ENCODE measurements at regions not wholly inside any gene's neighbourhood (a gene's known extent, or its start where the extent isn't known, plus 50 kb on each side); places are given as distances from the start of the nearest gene placed in this dataset.

GRCh38 chr1:65512383-65512782 lies 91.9 kb downstream of the LEPR start:
- Mint-ChIP-seq H3K27ac (no peak overlapping the region), H3K9me3 (no peaks in the 10 kb centered on the region), H3K4me3 (no peak overlapping the region), H3K27me3 (ENCODE audit: low read depth) (peaks cover 2% of the 10 kb centered on the region), H3K4me1 (ENCODE audit: low read depth) (no peaks in the 10 kb centered on the region), H3K36me3 (ENCODE audit: low read depth) (no peaks in the 10 kb centered on the region)
- no peak for DNase-seq (ENCODE audit: low spot score)

GRCh38 chr1:65512967-65513780 lies 92.7 kb downstream of the LEPR start:
- Mint-ChIP-seq H3K4me3 (no peak overlapping the region), H3K36me3 (ENCODE audit: low read depth) (no peaks in the 10 kb centered on the region), H3K9me3 (no peaks in the 10 kb centered on the region), H3K4me1 (ENCODE audit: low read depth) (no peaks in the 10 kb centered on the region), H3K27me3 (ENCODE audit: low read depth) (peaks cover 2% of the 10 kb centered on the region), H3K27ac (no peak overlapping the region)
- DNase-seq (ENCODE audit: low spot score) = no peak

DNA sequence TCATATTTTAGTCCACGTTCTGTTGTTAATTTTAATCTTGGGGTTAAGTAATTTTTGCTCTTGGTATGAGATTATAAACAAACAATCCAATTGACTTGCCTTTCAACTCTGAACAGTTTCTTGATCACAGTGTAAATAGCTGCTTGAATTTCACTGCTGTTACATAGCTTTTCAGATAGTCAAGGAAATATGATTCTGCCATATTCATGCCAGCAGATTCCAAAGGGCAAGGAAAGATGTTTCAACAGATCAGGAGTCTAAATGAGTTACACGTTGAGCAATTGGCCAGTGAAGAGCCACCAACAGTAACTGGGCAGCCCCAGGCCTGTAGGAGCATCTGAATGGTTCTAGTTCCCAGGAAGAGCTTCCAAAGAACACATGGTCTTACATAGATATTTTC lies 93.6 kb downstream of the LEPR start:
- Mint-ChIP-seq H3K4me1 (ENCODE audit: low read depth) (no peaks in the 10 kb centered on the region), H3K27me3 (ENCODE audit: low read depth) (peaks cover 2% of the 10 kb centered on the region), H3K9me3 (no peaks in the 10 kb centered on the region), H3K36me3 (ENCODE audit: low read depth) (no peaks in the 10 kb centered on the region), H3K27ac (no peak overlapping the region), H3K4me3 (no peak overlapping the region)
- no peak for DNase-seq (ENCODE audit: low spot score)

DNA sequence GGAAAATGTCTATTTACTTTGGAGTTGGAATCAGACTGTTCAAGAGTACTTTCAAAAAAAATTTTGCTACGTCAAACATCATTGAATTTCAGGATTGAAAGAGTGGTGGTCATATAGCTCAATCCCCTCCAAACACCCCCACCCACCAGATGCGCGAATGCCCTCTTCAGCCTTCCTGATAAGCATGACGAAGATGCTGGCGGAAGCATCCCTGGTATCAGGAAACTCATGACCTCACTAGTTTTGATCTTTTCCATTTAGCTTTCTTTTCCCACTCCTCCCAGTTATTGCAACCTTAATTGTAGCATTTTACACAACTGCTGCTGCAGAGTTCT lies 104.4 kb downstream of the LEPR start:
- H3K36me3 Mint-ChIP-seq (ENCODE audit: low read depth) = no peaks in the 10 kb centered on the region
- no peak overlapping the region for H3K27ac Mint-ChIP-seq
- H3K4me1 Mint-ChIP-seq (ENCODE audit: low read depth) = peaks cover 2% of the 10 kb centered on the region
- DNase-seq (ENCODE audit: low spot score) = no peak
- no peaks in the 10 kb centered on the region for H3K9me3 Mint-ChIP-seq
- H3K4me3 Mint-ChIP-seq = no peak overlapping the region
- peaks cover 41% of the 10 kb centered on the region for H3K27me3 Mint-ChIP-seq (ENCODE audit: low read depth)

GRCh38 chr1:65525266-65526048 lies 105.0 kb downstream of the LEPR start:
- no peaks in the 10 kb centered on the region for H3K36me3 Mint-ChIP-seq (ENCODE audit: low read depth)
- no peaks in the 10 kb centered on the region for H3K9me3 Mint-ChIP-seq
- no peak for DNase-seq (ENCODE audit: low spot score)
- peaks cover 41% of the 10 kb centered on the region for H3K27me3 Mint-ChIP-seq (ENCODE audit: low read depth)
- H3K27ac Mint-ChIP-seq = no peak overlapping the region
- no peak overlapping the region for H3K4me3 Mint-ChIP-seq
- peaks cover 2% of the 10 kb centered on the region for H3K4me1 Mint-ChIP-seq (ENCODE audit: low read depth)

GRCh38 chr1:65526049-65526556 lies 105.6 kb downstream of the LEPR start:
- peaks cover 2% of the 10 kb centered on the region for H3K4me1 Mint-ChIP-seq (ENCODE audit: low read depth)
- no peaks in the 10 kb centered on the region for H3K36me3 Mint-ChIP-seq (ENCODE audit: low read depth)
- no peaks in the 10 kb centered on the region for H3K9me3 Mint-ChIP-seq
- DNase-seq (ENCODE audit: low spot score) = no peak
- peaks cover 41% of the 10 kb centered on the region for H3K27me3 Mint-ChIP-seq (ENCODE audit: low read depth)
- H3K4me3 Mint-ChIP-seq = no peak overlapping the region
- H3K27ac Mint-ChIP-seq = no peak overlapping the region

DNA sequence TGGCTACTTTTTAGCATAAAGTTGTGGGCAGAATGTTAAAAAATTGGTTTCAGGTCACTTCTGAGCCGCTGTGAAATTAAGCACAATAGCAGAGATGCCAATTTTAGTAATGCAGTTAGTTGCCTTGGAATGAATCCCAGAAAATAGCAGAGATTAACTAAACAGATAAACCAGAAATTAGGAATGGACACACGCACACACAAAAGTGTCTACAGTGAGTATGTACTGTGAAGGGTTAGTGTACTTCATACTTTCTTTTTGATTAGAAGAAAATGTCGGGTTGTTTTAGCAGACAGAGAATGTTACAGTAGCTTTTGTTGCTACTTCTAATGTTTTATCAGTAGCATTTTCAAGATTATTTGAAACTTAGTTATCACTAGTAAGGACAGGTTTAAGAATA lies 106.7 kb downstream of the LEPR start:
- no peak overlapping the region for H3K4me3 Mint-ChIP-seq
- peaks cover 40% of the 10 kb centered on the region for H3K27me3 Mint-ChIP-seq (ENCODE audit: low read depth)
- H3K36me3 Mint-ChIP-seq (ENCODE audit: low read depth) = no peaks in the 10 kb centered on the region
- no peaks in the 10 kb centered on the region for H3K9me3 Mint-ChIP-seq
- H3K27ac Mint-ChIP-seq = no peak overlapping the region
- H3K4me1 Mint-ChIP-seq (ENCODE audit: low read depth) = peaks cover 2% of the 10 kb centered on the region
- no peak for DNase-seq (ENCODE audit: low spot score)

DNA sequence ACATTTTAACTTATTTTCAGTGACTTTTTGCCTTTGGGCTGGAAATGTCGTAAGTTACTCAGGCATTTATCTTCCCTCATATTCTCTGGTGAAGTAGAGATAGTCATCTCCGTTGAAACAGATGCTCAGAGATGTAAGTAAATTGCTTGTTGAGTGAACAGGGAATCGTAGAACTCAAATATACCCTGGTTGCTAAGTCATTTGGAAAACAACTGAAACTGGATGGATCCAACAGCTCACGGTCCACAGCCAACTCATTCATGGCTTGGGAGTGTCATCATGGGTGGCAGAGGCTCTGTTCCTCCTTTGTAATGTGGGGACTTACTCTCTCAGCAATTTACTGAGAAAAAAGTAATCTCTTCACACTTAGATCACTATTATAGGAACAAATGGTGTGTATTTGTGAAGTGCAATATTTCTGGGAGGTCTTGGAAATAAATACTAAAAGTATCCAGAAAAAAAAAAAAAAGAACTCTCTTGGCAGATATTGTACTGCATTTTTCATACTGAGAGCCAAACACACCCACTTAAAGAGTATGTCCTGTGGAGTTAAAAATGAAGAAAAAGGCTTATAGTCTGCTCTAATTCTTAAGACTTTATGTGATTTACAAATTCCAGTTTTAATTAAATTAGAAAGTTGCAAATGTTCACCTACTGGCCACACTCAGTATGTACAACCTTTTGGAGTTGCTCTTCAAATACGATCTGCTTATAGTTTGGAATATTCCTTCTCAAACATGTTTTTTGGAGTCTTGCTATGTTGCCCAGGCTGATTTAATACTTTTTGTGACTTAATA lies 107.4 kb downstream of the LEPR start:
- Mint-ChIP-seq H3K4me1 (ENCODE audit: low read depth) (peaks cover 2% of the 10 kb centered on the region), H3K9me3 (no peaks in the 10 kb centered on the region), H3K27ac (no peak overlapping the region), H3K27me3 (ENCODE audit: low read depth) (peaks cover 38% of the 10 kb centered on the region), H3K36me3 (ENCODE audit: low read depth) (no peaks in the 10 kb centered on the region), H3K4me3 (no peak overlapping the region)
- no peak for DNase-seq (ENCODE audit: low spot score)

GRCh38 chr1:65531972-65532570 lies 111.6 kb downstream of the LEPR start:
- no peaks in the 10 kb centered on the region for H3K4me1 Mint-ChIP-seq (ENCODE audit: low read depth)
- no peak overlapping the region for H3K4me3 Mint-ChIP-seq

GRCh38 chr1:65535981-65536380 lies 115.5 kb downstream of the LEPR start:
- Mint-ChIP-seq H3K27me3 (ENCODE audit: low read depth) (no peaks in the 10 kb centered on the region), H3K4me3 (no peak overlapping the region), H3K4me1 (ENCODE audit: low read depth) (no peaks in the 10 kb centered on the region), H3K36me3 (ENCODE audit: low read depth) (no peaks in the 10 kb centered on the region), H3K9me3 (no peaks in the 10 kb centered on the region), H3K27ac (no peak overlapping the region)
- DNase-seq (ENCODE audit: low spot score) = no peak

More at GRCh38 chr1:65531972-65532570, 111.6 kb downstream of the LEPR start:
- H3K27ac Mint-ChIP-seq = no peak overlapping the region
- H3K9me3 Mint-ChIP-seq = no peaks in the 10 kb centered on the region
- no peak for DNase-seq (ENCODE audit: low spot score)
- H3K36me3 Mint-ChIP-seq (ENCODE audit: low read depth) = no peaks in the 10 kb centered on the region
- H3K27me3 Mint-ChIP-seq (ENCODE audit: low read depth) = peaks cover 10% of the 10 kb centered on the region

DNA sequence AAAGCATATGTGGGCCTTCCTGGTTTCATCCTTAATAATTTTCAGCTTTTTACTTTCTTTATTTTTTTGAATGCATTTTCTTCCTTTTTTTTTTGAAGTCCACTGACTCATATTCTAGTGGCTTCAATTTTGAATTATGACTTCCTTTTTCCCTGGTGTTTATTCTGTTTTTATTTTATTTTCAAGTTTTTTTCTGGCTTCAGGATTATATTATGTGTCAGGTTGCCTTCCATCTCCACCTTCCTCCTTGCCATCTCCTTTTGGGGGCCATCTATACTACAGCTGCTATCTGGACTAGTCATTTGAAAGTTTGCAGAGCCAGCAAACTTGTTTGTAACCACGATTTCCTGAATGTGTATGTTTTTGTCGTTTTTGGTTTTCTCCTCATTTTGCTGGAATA lies 117.6 kb downstream of the LEPR start:
- no peaks in the 10 kb centered on the region for H3K4me1 Mint-ChIP-seq (ENCODE audit: low read depth)
- H3K27me3 Mint-ChIP-seq (ENCODE audit: low read depth) = no peaks in the 10 kb centered on the region
- H3K27ac Mint-ChIP-seq = no peak overlapping the region
- H3K4me3 Mint-ChIP-seq = no peak overlapping the region
- no peaks in the 10 kb centered on the region for H3K36me3 Mint-ChIP-seq (ENCODE audit: low read depth)
- DNase-seq (ENCODE audit: low spot score) = no peak
- peaks cover 3% of the 10 kb centered on the region for H3K9me3 Mint-ChIP-seq

DNA sequence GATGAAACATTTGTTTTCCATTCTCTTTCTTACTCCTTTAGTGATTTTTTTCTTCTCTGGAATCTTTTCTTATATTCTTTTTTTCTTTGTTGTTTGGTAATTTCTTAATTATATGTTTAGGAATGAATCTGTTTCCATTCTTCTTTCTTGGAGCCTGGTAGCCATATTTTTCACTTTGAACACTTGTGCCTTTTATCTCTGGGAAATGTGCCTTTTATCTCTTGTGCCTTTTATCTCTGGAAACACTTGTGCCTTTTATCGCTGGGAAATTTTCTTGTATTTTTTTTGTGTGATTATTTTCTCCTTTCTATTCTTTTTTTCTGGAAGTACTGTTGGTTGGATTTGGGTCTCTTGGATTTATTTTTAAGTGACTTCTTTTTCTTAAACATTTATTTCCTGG lies 118.2 kb downstream of the LEPR start:
- DNase-seq (ENCODE audit: low spot score) = no peak
- Mint-ChIP-seq H3K27ac (no peak overlapping the region), H3K36me3 (ENCODE audit: low read depth) (no peaks in the 10 kb centered on the region), H3K27me3 (ENCODE audit: low read depth) (no peaks in the 10 kb centered on the region), H3K4me3 (no peak overlapping the region), H3K9me3 (peaks cover 5% of the 10 kb centered on the region), H3K4me1 (ENCODE audit: low read depth) (no peaks in the 10 kb centered on the region)

DNA sequence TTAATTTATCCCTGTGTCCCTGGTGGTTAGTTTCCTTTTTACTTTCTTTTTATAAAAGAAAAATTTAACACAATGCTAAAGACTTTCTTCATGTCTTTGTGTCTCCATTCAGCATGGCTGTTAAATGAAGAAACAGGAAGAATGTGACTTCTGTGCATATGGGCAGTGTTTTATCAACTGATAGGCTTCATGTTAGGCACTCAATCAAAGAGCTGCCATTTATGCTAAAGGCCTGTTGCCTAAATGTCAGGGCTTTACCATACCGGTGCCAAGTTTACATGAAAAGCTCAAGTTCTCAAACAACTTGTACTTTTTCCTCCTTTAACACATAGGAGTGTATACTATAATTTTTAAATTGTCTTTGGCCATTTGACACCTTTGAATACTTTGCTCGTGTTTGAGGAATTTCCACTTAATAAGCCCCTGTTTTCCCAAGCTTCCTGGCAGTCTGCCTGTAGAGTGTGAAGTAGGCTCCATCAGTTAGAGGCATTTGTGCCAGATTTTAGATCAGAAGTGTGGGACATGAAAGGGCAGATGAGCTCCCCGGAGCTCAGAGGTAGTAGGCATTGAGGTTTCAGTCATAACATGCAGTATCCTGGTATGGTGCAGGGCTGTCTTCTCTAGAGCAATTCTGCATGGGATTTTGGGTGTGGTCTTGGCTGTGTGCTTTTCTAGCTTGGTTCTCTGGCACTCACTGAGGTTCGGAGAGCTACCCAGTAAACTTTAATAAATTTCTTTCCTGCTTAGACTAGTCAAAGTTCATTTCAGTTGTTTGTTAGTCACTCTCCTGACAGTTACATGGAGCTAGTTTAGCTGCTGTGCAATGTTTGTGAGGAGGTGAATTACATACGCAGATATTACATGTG lies 119.0 kb downstream of the LEPR start:
- Mint-ChIP-seq H3K36me3 (ENCODE audit: low read depth) (no peaks in the 10 kb centered on the region), H3K27me3 (ENCODE audit: low read depth) (no peaks in the 10 kb centered on the region), H3K4me1 (ENCODE audit: low read depth) (no peaks in the 10 kb centered on the region), H3K4me3 (no peak overlapping the region), H3K27ac (no peak overlapping the region), H3K9me3 (peaks cover 5% of the 10 kb centered on the region)
- DNase-seq (ENCODE audit: low spot score) = no peak
